Kidney (tissue), 13 donors: ENCODE measurements at regions not wholly inside any gene's neighbourhood (a gene's known extent, or its start where the extent isn't known, plus 50 kb on each side); places are given as distances from the start of the nearest gene placed in this dataset.

Source experiments
- DNase-seq, 5 donors: peaks; one replicate each; pipeline ENCODE4 v3.0.0-alpha.2; 2013 to 2020
- FAIRE-seq: peaks from 2 replicates; lab custom pipeline; 2012; peaks lifted over from hg19 to GRCh38; lab: Jason Lieb, UNC
- H3K27ac ChIP-seq, 2 donors: one replicate each; pipeline ENCODE4 v1.7.0; 2013; ENCODE audit warnings: low read depth in 2 of 2, low read length in 2 of 2, inconsistent platforms in 1 of 2
- H3K27me3 ChIP-seq: one replicate; pipeline ENCODE4 v1.7.1; 2013; ENCODE audit warnings: low read length, inconsistent platforms; ENCODE audit not compliant: control insufficient read depth, insufficient read depth
- H3K36me3 ChIP-seq, 3 donors: one replicate each; pipeline versions ENCODE4 v1.7.0 to v1.7.1; 2013; ENCODE audit warnings: low read length in 3 of 3, control low read depth in 1 of 3, inconsistent platforms in 1 of 3; ENCODE audit not compliant: insufficient read depth in 3 of 3, control insufficient read depth in 2 of 3
- H3K4me1 ChIP-seq, 3 donors: one replicate each; pipeline versions ENCODE4 v1.7.0 to v1.7.1; 2013; ENCODE audit warnings: low read length in 3 of 3, inconsistent platforms in 1 of 3, low read depth in 1 of 3; ENCODE audit not compliant: control insufficient read depth in 2 of 3, insufficient read depth in 2 of 3
- H3K4me3 ChIP-seq, 3 donors: one replicate each; pipeline versions ENCODE4 v1.7.0 to v1.8.1; 2013; ENCODE audit warnings: low read length in 3 of 3, control low read depth in 1 of 3, inconsistent platforms in 1 of 3
- H3K9ac ChIP-seq, 3 donors: one replicate each; pipeline versions ENCODE4 v1.7.0 to v1.7.1; 2013; ENCODE audit warnings: low read length in 3 of 3, control low read depth in 1 of 3, inconsistent platforms in 1 of 3
- H3K9me3 ChIP-seq, 3 donors: one replicate each; pipeline versions ENCODE4 v1.7.0 to v1.7.1; 2013; ENCODE audit warnings: low read length in 3 of 3, control low read depth in 1 of 3, inconsistent platforms in 1 of 3; ENCODE audit not compliant: control insufficient read depth in 2 of 3, insufficient read depth in 1 of 3
- intact Hi-C: fragments of 100-400 bp; cut with DNase I; formaldehyde crosslinking; loops from one replicate; pipeline ENCODE4 v1.11.1; 2022
- TF ChIP-seq, protein P1 (sequence below): IDR thresholded peaks from 3 replicates; pipeline ENCODE4 v1.5.1; 2012; ENCODE audit warnings: mild to moderate bottlenecking, moderate library complexity, borderline replicate concordance; ENCODE audit not compliant: insufficient read depth; ENCODE audit errors: extremely low read depth
- donor health status: control.
- donor health status: control.
- donor health status: control.
- donor health status: control.
- donor health status: control.
- donor health status: DM: yes; HTN: yes; CAD: no.
- donor health status: Normal renal cell carcinoma (clear cell type).

DNA sequence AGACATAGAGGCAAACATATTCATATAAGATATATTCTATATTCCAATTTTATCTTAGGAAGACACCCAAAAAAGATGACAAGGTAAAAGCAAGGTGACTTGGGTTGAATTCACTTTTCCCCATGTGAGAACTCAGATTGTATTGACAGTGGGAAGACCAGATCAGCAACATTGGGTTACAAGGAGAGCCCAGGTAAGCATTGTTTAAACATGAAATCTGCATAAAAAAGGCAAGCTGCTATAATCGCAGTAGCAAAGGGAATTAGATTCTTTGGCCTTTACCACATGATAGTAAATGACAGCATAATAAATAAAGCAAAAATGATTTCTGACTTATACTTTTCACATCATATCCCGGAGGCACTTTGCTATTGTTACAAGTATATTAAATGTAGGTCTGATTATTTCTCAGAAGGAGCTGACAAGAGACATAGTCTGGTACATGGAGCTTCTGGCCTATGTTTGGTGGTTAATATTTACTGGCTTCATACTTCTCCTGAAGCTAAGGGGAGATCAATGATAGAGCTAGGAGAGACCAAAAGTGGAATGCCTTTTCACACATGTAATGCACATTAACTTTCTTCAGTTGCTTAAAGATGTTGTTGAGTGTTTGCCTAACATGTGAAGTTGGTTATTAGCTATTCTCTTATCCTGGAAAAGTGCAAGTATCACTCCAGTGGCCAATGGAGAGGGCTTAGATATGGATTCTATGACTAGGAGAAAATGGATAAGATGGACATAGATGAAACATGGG is 53.1 kb upstream of the EEF1E1 start:
- Histone ChIP-seq H3K4me3 (no peak overlapping the region), H3K27ac (no peak overlapping the region), H3K36me3 (no peaks in the 10 kb centered on the region), H3K9me3 (no peaks in the 10 kb centered on the region), H3K9ac (no peak overlapping the region), H3K4me1 (no peaks in the 10 kb centered on the region), H3K27me3 (no peaks in the 10 kb centered on the region)
- DNase-seq (no peak), FAIRE-seq (no peak)
- intact Hi-C loops = no loop called here
- TF ChIP-seq, protein P1, sequence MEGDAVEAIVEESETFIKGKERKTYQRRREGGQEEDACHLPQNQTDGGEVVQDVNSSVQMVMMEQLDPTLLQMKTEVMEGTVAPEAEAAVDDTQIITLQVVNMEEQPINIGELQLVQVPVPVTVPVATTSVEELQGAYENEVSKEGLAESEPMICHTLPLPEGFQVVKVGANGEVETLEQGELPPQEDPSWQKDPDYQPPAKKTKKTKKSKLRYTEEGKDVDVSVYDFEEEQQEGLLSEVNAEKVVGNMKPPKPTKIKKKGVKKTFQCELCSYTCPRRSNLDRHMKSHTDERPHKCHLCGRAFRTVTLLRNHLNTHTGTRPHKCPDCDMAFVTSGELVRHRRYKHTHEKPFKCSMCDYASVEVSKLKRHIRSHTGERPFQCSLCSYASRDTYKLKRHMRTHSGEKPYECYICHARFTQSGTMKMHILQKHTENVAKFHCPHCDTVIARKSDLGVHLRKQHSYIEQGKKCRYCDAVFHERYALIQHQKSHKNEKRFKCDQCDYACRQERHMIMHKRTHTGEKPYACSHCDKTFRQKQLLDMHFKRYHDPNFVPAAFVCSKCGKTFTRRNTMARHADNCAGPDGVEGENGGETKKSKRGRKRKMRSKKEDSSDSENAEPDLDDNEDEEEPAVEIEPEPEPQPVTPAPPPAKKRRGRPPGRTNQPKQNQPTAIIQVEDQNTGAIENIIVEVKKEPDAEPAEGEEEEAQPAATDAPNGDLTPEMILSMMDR = no peak
